ENCODE measurements at regions not wholly inside any gene's neighbourhood (a gene's known extent, or its start where the extent isn't known, plus 50 kb on each side); places are given as distances from the start of the nearest gene placed in this dataset.

DNA sequence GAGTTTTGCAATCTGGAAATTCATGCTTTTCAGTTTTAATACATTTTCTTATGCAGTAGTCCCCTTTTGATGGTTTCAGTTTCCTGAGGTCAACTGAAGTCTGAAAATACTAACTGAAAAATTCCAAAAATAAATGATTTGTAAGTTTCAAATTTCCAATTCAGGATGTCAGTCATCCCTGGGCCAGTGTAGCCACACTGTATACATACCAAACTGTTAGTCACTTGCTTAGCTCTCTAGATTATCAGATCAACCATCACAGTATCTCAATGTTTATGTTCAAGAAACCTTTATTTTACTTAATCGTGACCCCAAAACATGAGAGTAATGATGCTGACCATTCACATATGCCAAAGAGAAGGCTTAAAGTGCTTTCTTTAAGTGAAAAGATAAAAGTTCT, 715.5 kb downstream of the GBE1 start:
- no peak for TF ChIP-seq POLR2AphosphoS5 (IDR thresholded peaks at IDR 0.05)
- TF ChIP-seq, protein P1, sequence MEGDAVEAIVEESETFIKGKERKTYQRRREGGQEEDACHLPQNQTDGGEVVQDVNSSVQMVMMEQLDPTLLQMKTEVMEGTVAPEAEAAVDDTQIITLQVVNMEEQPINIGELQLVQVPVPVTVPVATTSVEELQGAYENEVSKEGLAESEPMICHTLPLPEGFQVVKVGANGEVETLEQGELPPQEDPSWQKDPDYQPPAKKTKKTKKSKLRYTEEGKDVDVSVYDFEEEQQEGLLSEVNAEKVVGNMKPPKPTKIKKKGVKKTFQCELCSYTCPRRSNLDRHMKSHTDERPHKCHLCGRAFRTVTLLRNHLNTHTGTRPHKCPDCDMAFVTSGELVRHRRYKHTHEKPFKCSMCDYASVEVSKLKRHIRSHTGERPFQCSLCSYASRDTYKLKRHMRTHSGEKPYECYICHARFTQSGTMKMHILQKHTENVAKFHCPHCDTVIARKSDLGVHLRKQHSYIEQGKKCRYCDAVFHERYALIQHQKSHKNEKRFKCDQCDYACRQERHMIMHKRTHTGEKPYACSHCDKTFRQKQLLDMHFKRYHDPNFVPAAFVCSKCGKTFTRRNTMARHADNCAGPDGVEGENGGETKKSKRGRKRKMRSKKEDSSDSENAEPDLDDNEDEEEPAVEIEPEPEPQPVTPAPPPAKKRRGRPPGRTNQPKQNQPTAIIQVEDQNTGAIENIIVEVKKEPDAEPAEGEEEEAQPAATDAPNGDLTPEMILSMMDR (IDR thresholded peaks at IDR 0.05) = no peak
- TF ChIP-seq EP300 (IDR thresholded peaks at IDR 0.05) = no peak
- TF ChIP-seq POLR2A (IDR thresholded peaks at IDR 0.05; ENCODE audit: low read depth) = no peak

Data from esophagus muscularis mucosa (tissue), 4 donors.